H1 (cell line): ENCODE measurements at regions not wholly inside any gene's neighbourhood (a gene's known extent, or its start where the extent isn't known, plus 50 kb on each side); places are given as distances from the start of the nearest gene placed in this dataset.

Experiments used
- CTCF ChIA-PET: fragments of 300-600 bp; sonication (Branson Sonifier 250); formaldehyde crosslinking; loops from one replicate; lab custom pipeline; 2021; ENCODE audit not compliant: partially characterized antibody; lab: Charles Lee
- POLR2A ChIA-PET: fragments of 300-600 bp; sonication (Branson Sonifier 250); formaldehyde crosslinking; loops from one replicate; lab custom pipeline; 2021; ENCODE audit warnings: inconsistent platforms; ENCODE audit not compliant: partially characterized antibody; lab: Charles Lee
- DNase-seq, 2 experiments: peaks; one replicate each; pipeline versions ENCODE4 v3.0.0 to v3.0.0-alpha.2; 2010 to 2022; ENCODE audit warnings: low spot score in 2 of 2, low read depth in 1 of 2, mixed read lengths in 1 of 2
- FAIRE-seq: peaks from 2 replicates; lab custom pipeline; 2011; peaks lifted over from hg19 to GRCh38; lab: Jason Lieb, UNC
- H2AFZ ChIP-seq: 2 replicates; pipeline ENCODE4 v1.8.1; 2012; ENCODE audit warnings: low read length, inconsistent platforms
- H2AK5ac ChIP-seq: 2 replicates; pipeline ENCODE4 v1.6.1; 2013; ENCODE audit warnings: low read depth, low read length
- H2BK120ac ChIP-seq: replicated peaks from 2 replicates; pipeline ENCODE3; 2013; ENCODE audit warnings: low read depth, low read length, inconsistent platforms
- H2BK12ac ChIP-seq: 2 replicates; pipeline ENCODE4 v1.6.1; 2013; ENCODE audit warnings: low read depth, low read length
- H2BK15ac ChIP-seq: 2 replicates; pipeline ENCODE4 v1.6.1; 2013; ENCODE audit warnings: low read length
- H2BK20ac ChIP-seq: 2 replicates; pipeline ENCODE4 v1.6.1; 2013; ENCODE audit warnings: low read length
- H2BK5ac ChIP-seq: 2 replicates; pipeline ENCODE4 v1.6.1; 2013; ENCODE audit warnings: low read depth, low read length
- H3K14ac ChIP-seq: 2 replicates; pipeline ENCODE4 v1.6.1; 2013; ENCODE audit warnings: inconsistent platforms; ENCODE audit not compliant: insufficient read length
- H3K18ac ChIP-seq: 2 replicates; pipeline ENCODE4 v1.6.1; 2013; ENCODE audit warnings: low read length; ENCODE audit errors: extremely low read depth
- H3K23ac ChIP-seq: 2 replicates; pipeline ENCODE4 v1.6.1; 2013; ENCODE audit warnings: inconsistent platforms; ENCODE audit not compliant: insufficient read length
- H3K23me2 ChIP-seq: 2 replicates; pipeline ENCODE4 v1.6.1; 2013; ENCODE audit warnings: low read depth, low read length
- H3K27ac ChIP-seq: 2 replicates; pipeline ENCODE4 v1.6.1; 2011; ENCODE audit warnings: low read depth, low read length, inconsistent platforms
- H3K27me3 ChIP-seq, 4 experiments: replicated peaks in 1 of 4; 1 replicate in 1 of 4; 2 replicates in 3 of 4; pipeline versions ENCODE4 v1.6.1 to v1.8.1; 2011 to 2013; ENCODE audit warnings: low read length in 3 of 4, mild to moderate bottlenecking in 3 of 4, inconsistent platforms in 2 of 4, mixed read lengths in 2 of 4, moderate library complexity in 1 of 4; ENCODE audit not compliant: control insufficient read depth in 3 of 4, insufficient read depth in 3 of 4; ENCODE audit errors: extremely low read depth in 1 of 4
- H3K36me3 ChIP-seq, 4 experiments: 2 replicates each; pipeline versions ENCODE4 v1.6.1 to v1.8.1; 2011 to 2013; ENCODE audit warnings: mild to moderate bottlenecking in 4 of 4, low read length in 3 of 4, moderate library complexity in 2 of 4, control low read depth in 1 of 4, inconsistent platforms in 1 of 4; ENCODE audit not compliant: insufficient read depth in 4 of 4, control insufficient read depth in 2 of 4
- H3K4ac ChIP-seq: replicated peaks from 2 replicates; pipeline ENCODE3; 2013; ENCODE audit warnings: low read length, low read depth, mixed read lengths, inconsistent platforms; ENCODE audit not compliant: insufficient read length
- H3K4me1 ChIP-seq, 4 experiments: replicated peaks in 1 of 4; 1 replicate in 1 of 4; 2 replicates in 3 of 4; pipeline versions ENCODE4 v1.6.1 to v1.8.1; 2011 to 2013; ENCODE audit warnings: low read length in 3 of 4, inconsistent platforms in 2 of 4, mixed read lengths in 1 of 4; ENCODE audit not compliant: insufficient read depth in 4 of 4, control insufficient read depth in 3 of 4
- H3K4me2 ChIP-seq, 2 experiments: 2 replicates each; pipeline versions ENCODE4 v1.6.1 to v1.8.1; 2011 to 2013; ENCODE audit warnings: low read depth in 2 of 2, low read length in 2 of 2, control low read depth in 1 of 2, inconsistent platforms in 1 of 2, mild to moderate bottlenecking in 1 of 2; ENCODE audit not compliant: insufficient read depth in 1 of 2
- H3K4me3 ChIP-seq, 4 experiments: fragments of 200-600, 300-600 bp in 1 of 4; sonication (generic), shearing (Covaris generic), sonication (Bioruptor Twin) in 1 of 4; 2 replicates each; pipeline versions ENCODE4 v1.5.1 to v1.8.1; 2011 to 2016; ENCODE audit warnings: low read length in 4 of 4, low read depth in 3 of 4, control low read depth in 2 of 4, inconsistent platforms in 2 of 4, mild to moderate bottlenecking in 2 of 4, mixed read lengths in 1 of 4, moderate library complexity in 1 of 4; ENCODE audit not compliant: insufficient read depth in 2 of 4; ENCODE audit errors: extremely low read depth in 1 of 4
- H3K56ac ChIP-seq: replicated peaks from 2 replicates; pipeline ENCODE3; 2013; ENCODE audit warnings: low read depth, mild to moderate bottlenecking, mixed read lengths, low read length, inconsistent platforms; ENCODE audit not compliant: insufficient read length
- H3K79me1 ChIP-seq: 2 replicates; pipeline ENCODE4 v1.6.1; 2013; ENCODE audit warnings: low read depth, low read length, control low read depth
- H3K79me2 ChIP-seq, 2 experiments: 2 replicates each; pipeline versions ENCODE4 v1.6.1 to v1.8.1; 2012 to 2013; ENCODE audit warnings: low read length in 2 of 2, mild to moderate bottlenecking in 2 of 2, inconsistent platforms in 1 of 2; ENCODE audit not compliant: insufficient read depth in 2 of 2, control insufficient read depth in 1 of 2
- H3K9ac ChIP-seq, 4 experiments: replicated peaks in 1 of 4; 1 replicate in 1 of 4; 2 replicates in 3 of 4; pipeline versions ENCODE4 v1.6.1 to v1.8.1; 2011 to 2013; ENCODE audit warnings: low read depth in 3 of 4, low read length in 3 of 4, control low read depth in 2 of 4, mild to moderate bottlenecking in 2 of 4, moderate library complexity in 2 of 4, inconsistent platforms in 1 of 4; ENCODE audit errors: extremely low read depth in 1 of 4
- H3K9me3 ChIP-seq, 2 experiments: 2 replicates each; pipeline versions ENCODE4 v1.6.1 to v1.8.1; 2012 to 2013; ENCODE audit warnings: mild to moderate bottlenecking in 2 of 2, moderate library complexity in 2 of 2, control low read depth in 1 of 2, inconsistent platforms in 1 of 2, low read depth in 1 of 2, low read length in 1 of 2, mixed read lengths in 1 of 2; ENCODE audit not compliant: insufficient read depth in 2 of 2
- H4K20me1 ChIP-seq, 2 experiments: replicated peaks in 1 of 2; 2 replicates each; pipeline versions ENCODE3 to v1.8.1; 2011 to 2013; ENCODE audit warnings: inconsistent platforms in 2 of 2, low read length in 2 of 2, mild to moderate bottlenecking in 1 of 2; ENCODE audit not compliant: insufficient read depth in 2 of 2, control insufficient read depth in 1 of 2
- H4K5ac ChIP-seq: 2 replicates; pipeline ENCODE4 v1.6.1; 2013; ENCODE audit warnings: low read length, low read depth, mixed read lengths, inconsistent platforms; ENCODE audit not compliant: insufficient read length
- H4K8ac ChIP-seq: 2 replicates; pipeline ENCODE4 v1.8.0; 2013; ENCODE audit warnings: mild to moderate bottlenecking, moderate library complexity, low read length, inconsistent platforms; ENCODE audit not compliant: insufficient read depth; ENCODE audit errors: extremely low read depth
- H4K91ac ChIP-seq: replicated peaks from 2 replicates; pipeline ENCODE3; 2013; ENCODE audit warnings: low read length, mixed read lengths, inconsistent platforms; ENCODE audit not compliant: insufficient read length
- CEBPB ChIP-seq: IDR thresholded peaks from 2 replicates; pipeline ENCODE4 v1.6.1; 2012; ENCODE audit warnings: low read depth, low read length
- TF ChIP-seq, protein P1 (sequence below): fragments of 300-600 bp; sonication (generic); IDR thresholded peaks from 2 replicates; pipeline ENCODE4 v1.7.1; 2012; ENCODE audit warnings: low read length, moderate library complexity, mild to moderate bottlenecking, inconsistent platforms; ENCODE audit not compliant: insufficient replicate concordance

DNA sequence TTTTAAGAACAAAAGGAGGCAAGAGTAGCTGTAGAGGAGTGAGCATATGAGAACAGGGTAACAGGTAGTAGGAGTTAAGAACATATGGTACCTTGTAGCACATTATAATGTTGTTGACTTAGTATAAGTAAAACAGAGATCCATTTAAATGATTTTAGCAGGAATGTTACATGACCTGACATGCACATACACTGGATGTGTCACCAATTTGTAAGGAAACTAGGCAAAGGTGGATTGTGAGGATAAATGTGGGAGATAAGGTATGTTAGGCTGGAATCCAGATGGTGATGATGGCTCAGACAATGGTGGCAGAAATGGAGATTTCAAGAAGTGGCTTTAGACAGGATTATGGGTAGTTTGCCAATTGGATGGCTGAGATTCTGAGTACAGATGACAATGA, 443.1 kb upstream of the DAB2 start:
- H3K56ac ChIP-seq: no peak overlapping the region
- H3K23me2 ChIP-seq: no peaks in the 10 kb centered on the region
- H3K27ac ChIP-seq: no peak overlapping the region
- no peaks in the 10 kb centered on the region for H3K79me1 ChIP-seq
- no peaks in the 10 kb centered on the region for H3K27me3 ChIP-seq
- H2AK5ac ChIP-seq: no peak overlapping the region
- H3K23ac ChIP-seq: no peak overlapping the region
- CTCF ChIA-PET: interaction anchor here (0.6 kb wide), 1 partner anchor 1663 kb away, joined by 3 read pairs; no protein-coding TSS in a partner anchor
- no peaks in the 10 kb centered on the region for H4K20me1 ChIP-seq
- no peak overlapping the region for H3K4me2 ChIP-seq
- no peak for DNase-seq
- H3K4me3 ChIP-seq: no peak overlapping the region
- H2BK20ac ChIP-seq: no peak overlapping the region
- no peak overlapping the region for H2AFZ ChIP-seq
- H2BK120ac ChIP-seq: no peak overlapping the region
- FAIRE-seq: no peak
- H3K9ac ChIP-seq: no peak overlapping the region
- H4K91ac ChIP-seq: no peak overlapping the region
- H3K79me2 ChIP-seq: no peaks in the 10 kb centered on the region
- POLR2A ChIA-PET: no interaction called here
- H4K5ac ChIP-seq: no peak overlapping the region
- H3K9me3 ChIP-seq: 0 out of 4 replicates have a peak, but pooled peaks cover 0 to 9% of the 10 kb centered on the region in 2 experiments
- no peaks in the 10 kb centered on the region for H3K4me1 ChIP-seq
- no peak overlapping the region for H3K14ac ChIP-seq
- H2BK5ac ChIP-seq: no peak overlapping the region
- H3K36me3 ChIP-seq: no peaks in the 10 kb centered on the region
- H4K8ac ChIP-seq: no peak overlapping the region
- no peak overlapping the region for H3K18ac ChIP-seq
- no peak overlapping the region for H2BK15ac ChIP-seq
- H3K4ac ChIP-seq: no peak overlapping the region
- H2BK12ac ChIP-seq: no peak overlapping the region
- no peak for TF ChIP-seq CEBPB
- TF ChIP-seq, protein P1, sequence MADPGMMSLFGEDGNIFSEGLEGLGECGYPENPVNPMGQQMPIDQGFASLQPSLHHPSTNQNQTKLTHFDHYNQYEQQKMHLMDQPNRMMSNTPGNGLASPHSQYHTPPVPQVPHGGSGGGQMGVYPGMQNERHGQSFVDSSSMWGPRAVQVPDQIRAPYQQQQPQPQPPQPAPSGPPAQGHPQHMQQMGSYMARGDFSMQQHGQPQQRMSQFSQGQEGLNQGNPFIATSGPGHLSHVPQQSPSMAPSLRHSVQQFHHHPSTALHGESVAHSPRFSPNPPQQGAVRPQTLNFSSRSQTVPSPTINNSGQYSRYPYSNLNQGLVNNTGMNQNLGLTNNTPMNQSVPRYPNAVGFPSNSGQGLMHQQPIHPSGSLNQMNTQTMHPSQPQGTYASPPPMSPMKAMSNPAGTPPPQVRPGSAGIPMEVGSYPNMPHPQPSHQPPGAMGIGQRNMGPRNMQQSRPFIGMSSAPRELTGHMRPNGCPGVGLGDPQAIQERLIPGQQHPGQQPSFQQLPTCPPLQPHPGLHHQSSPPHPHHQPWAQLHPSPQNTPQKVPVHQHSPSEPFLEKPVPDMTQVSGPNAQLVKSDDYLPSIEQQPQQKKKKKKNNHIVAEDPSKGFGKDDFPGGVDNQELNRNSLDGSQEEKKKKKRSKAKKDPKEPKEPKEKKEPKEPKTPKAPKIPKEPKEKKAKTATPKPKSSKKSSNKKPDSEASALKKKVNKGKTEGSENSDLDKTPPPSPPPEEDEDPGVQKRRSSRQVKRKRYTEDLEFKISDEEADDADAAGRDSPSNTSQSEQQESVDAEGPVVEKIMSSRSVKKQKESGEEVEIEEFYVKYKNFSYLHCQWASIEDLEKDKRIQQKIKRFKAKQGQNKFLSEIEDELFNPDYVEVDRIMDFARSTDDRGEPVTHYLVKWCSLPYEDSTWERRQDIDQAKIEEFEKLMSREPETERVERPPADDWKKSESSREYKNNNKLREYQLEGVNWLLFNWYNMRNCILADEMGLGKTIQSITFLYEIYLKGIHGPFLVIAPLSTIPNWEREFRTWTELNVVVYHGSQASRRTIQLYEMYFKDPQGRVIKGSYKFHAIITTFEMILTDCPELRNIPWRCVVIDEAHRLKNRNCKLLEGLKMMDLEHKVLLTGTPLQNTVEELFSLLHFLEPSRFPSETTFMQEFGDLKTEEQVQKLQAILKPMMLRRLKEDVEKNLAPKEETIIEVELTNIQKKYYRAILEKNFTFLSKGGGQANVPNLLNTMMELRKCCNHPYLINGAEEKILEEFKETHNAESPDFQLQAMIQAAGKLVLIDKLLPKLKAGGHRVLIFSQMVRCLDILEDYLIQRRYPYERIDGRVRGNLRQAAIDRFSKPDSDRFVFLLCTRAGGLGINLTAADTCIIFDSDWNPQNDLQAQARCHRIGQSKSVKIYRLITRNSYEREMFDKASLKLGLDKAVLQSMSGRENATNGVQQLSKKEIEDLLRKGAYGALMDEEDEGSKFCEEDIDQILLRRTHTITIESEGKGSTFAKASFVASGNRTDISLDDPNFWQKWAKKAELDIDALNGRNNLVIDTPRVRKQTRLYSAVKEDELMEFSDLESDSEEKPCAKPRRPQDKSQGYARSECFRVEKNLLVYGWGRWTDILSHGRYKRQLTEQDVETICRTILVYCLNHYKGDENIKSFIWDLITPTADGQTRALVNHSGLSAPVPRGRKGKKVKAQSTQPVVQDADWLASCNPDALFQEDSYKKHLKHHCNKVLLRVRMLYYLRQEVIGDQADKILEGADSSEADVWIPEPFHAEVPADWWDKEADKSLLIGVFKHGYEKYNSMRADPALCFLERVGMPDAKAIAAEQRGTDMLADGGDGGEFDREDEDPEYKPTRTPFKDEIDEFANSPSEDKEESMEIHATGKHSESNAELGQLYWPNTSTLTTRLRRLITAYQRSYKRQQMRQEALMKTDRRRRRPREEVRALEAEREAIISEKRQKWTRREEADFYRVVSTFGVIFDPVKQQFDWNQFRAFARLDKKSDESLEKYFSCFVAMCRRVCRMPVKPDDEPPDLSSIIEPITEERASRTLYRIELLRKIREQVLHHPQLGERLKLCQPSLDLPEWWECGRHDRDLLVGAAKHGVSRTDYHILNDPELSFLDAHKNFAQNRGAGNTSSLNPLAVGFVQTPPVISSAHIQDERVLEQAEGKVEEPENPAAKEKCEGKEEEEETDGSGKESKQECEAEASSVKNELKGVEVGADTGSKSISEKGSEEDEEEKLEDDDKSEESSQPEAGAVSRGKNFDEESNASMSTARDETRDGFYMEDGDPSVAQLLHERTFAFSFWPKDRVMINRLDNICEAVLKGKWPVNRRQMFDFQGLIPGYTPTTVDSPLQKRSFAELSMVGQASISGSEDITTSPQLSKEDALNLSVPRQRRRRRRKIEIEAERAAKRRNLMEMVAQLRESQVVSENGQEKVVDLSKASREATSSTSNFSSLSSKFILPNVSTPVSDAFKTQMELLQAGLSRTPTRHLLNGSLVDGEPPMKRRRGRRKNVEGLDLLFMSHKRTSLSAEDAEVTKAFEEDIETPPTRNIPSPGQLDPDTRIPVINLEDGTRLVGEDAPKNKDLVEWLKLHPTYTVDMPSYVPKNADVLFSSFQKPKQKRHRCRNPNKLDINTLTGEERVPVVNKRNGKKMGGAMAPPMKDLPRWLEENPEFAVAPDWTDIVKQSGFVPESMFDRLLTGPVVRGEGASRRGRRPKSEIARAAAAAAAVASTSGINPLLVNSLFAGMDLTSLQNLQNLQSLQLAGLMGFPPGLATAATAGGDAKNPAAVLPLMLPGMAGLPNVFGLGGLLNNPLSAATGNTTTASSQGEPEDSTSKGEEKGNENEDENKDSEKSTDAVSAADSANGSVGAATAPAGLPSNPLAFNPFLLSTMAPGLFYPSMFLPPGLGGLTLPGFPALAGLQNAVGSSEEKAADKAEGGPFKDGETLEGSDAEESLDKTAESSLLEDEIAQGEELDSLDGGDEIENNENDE: no peak
